ENCODE measurements at regions not wholly inside any gene's neighbourhood (a gene's known extent, or its start where the extent isn't known, plus 50 kb on each side); places are given as distances from the start of the nearest gene placed in this dataset.

GRCh38 chr1:60331647-60332046 is 258.1 kb upstream of the C1orf87 start:
- no peak for ATAC-seq
- no peak for DNase-seq (ENCODE audit: low spot score)
- intact Hi-C loops (cut with DNase I): no loop called here

GRCh38 chr1:60329651-60330050 is 256.1 kb upstream of the C1orf87 start:
- DNase-seq (ENCODE audit: low spot score) (no peak), ATAC-seq (peak; percentile 50)
- intact Hi-C loops (cut with DNase I): no loop called here

- DNase-seq (ENCODE audit: low spot score) (no peak), ATAC-seq (no peak)
- intact Hi-C loops (cut with DNase I): no loop called here
Observed at GRCh38 chr1:60311838-60312237, 238.3 kb upstream of the C1orf87 start.

GRCh38 chr1:60299581-60299980 is 226.0 kb upstream of the C1orf87 start:
- DNase-seq (ENCODE audit: low spot score) (no peak), ATAC-seq (no peak)
- intact Hi-C loops (cut with DNase I): no loop called here

GRCh38 chr1:60298290-60298689 is 224.7 kb upstream of the C1orf87 start:
- intact Hi-C loops (cut with DNase I): no loop called here
- DNase-seq (ENCODE audit: low spot score): no peak
- ATAC-seq: no peak

- ATAC-seq: no peak
- intact Hi-C loops (cut with DNase I): no loop called here
- DNase-seq (ENCODE audit: low spot score): no peak
Observed at GRCh38 chr1:60296794-60297193, 223.2 kb upstream of the C1orf87 start.

- ATAC-seq (no peak), DNase-seq (ENCODE audit: low spot score) (no peak)
- intact Hi-C loops (cut with DNase I): no loop called here
Observed at GRCh38 chr1:60292140-60292539, 218.6 kb upstream of the C1orf87 start.

GRCh38 chr1:60290393-60290792 is 216.8 kb upstream of the C1orf87 start:
- ATAC-seq (no peak), DNase-seq (ENCODE audit: low spot score) (no peak)
- intact Hi-C loops (cut with DNase I): no loop called here

- no peak for DNase-seq (ENCODE audit: low spot score)
- intact Hi-C loops (cut with DNase I): no loop called here
- no peak for ATAC-seq
Observed at GRCh38 chr1:60287536-60287935, 214.0 kb upstream of the C1orf87 start.

- intact Hi-C loops (cut with DNase I): no loop called here
- ATAC-seq (peak; percentile 24), DNase-seq (ENCODE audit: low spot score) (no peak)
Observed at GRCh38 chr1:60283690-60284089, 210.1 kb upstream of the C1orf87 start.

- intact Hi-C loops (cut with DNase I): no loop called here
- DNase-seq (ENCODE audit: low spot score): peak; percentile 75
- ATAC-seq: peak; percentile 95
Observed at GRCh38 chr1:60281360-60281932, 207.9 kb upstream of the C1orf87 start.

- intact Hi-C loops (cut with DNase I): no loop called here
- DNase-seq (ENCODE audit: low spot score) (no peak), ATAC-seq (peak; percentile 49)
Observed at GRCh38 chr1:60280819-60281218, 207.2 kb upstream of the C1orf87 start.

- intact Hi-C loops (cut with DNase I): no loop called here
- ATAC-seq: peak; percentile 40
- no peak for DNase-seq (ENCODE audit: low spot score)
Observed at GRCh38 chr1:60280256-60280655, 206.7 kb upstream of the C1orf87 start.

- DNase-seq (ENCODE audit: low spot score) (no peak), ATAC-seq (no peak)
- intact Hi-C loops (cut with DNase I): no loop called here
Observed at GRCh38 chr1:60279798-60280197, 206.2 kb upstream of the C1orf87 start.

GRCh38 chr1:60277269-60277668 is 203.7 kb upstream of the C1orf87 start:
- DNase-seq (ENCODE audit: low spot score): no peak
- ATAC-seq: no peak
- intact Hi-C loops (cut with DNase I): no loop called here

GRCh38 chr1:60274422-60275290 is 201.1 kb upstream of the C1orf87 start:
- intact Hi-C loops (cut with DNase I): no loop called here
- DNase-seq (ENCODE audit: low spot score): no peak
- ATAC-seq: peak; percentile 96

GRCh38 chr1:60273185-60273584 is 199.6 kb upstream of the C1orf87 start:
- ATAC-seq (no peak), DNase-seq (ENCODE audit: low spot score) (no peak)
- intact Hi-C loops (cut with DNase I): no loop called here

- no peak for ATAC-seq
- DNase-seq (ENCODE audit: low spot score): no peak
- intact Hi-C loops (cut with DNase I): no loop called here
Observed at GRCh38 chr1:60271041-60271440, 197.5 kb upstream of the C1orf87 start.

GRCh38 chr1:60268451-60268850 is 194.9 kb upstream of the C1orf87 start:
- no peak for DNase-seq (ENCODE audit: low spot score)
- ATAC-seq: no peak
- intact Hi-C loops (cut with DNase I): no loop called here

GRCh38 chr1:60265560-60266535 is 192.3 kb upstream of the C1orf87 start:
- ATAC-seq: no peak
- intact Hi-C loops (cut with DNase I): no loop called here
- DNase-seq (ENCODE audit: low spot score): no peak

All from sciatic nerve (tissue), 2 donors.